ENCODE measurements at regions not wholly inside any gene's neighbourhood (a gene's known extent, or its start where the extent isn't known, plus 50 kb on each side); places are given as distances from the start of the nearest gene placed in this dataset.

DNA sequence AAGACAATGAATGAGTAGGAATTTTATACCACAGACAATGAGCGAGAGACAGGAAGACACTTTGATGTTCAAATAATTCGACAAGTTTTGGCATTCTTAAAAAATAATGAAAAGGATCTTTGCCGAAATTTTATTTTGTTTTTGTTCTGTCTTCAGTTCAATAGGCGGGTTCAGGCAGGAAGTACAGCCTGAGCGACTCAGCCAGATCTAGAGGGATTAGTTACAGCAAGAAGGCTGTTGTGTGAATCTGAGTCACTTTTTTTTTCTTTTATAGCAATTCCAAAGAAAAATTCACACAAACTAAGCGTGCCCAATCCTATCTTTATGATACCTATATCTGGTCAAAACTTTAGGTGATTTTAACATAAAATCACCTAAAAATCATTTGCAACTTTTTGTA is 505.4 kb upstream of the FAM241A start:
- TF ChIP-seq, protein P1, sequence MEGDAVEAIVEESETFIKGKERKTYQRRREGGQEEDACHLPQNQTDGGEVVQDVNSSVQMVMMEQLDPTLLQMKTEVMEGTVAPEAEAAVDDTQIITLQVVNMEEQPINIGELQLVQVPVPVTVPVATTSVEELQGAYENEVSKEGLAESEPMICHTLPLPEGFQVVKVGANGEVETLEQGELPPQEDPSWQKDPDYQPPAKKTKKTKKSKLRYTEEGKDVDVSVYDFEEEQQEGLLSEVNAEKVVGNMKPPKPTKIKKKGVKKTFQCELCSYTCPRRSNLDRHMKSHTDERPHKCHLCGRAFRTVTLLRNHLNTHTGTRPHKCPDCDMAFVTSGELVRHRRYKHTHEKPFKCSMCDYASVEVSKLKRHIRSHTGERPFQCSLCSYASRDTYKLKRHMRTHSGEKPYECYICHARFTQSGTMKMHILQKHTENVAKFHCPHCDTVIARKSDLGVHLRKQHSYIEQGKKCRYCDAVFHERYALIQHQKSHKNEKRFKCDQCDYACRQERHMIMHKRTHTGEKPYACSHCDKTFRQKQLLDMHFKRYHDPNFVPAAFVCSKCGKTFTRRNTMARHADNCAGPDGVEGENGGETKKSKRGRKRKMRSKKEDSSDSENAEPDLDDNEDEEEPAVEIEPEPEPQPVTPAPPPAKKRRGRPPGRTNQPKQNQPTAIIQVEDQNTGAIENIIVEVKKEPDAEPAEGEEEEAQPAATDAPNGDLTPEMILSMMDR (conservative IDR thresholded peaks at IDR 0.05; ENCODE audit: control insufficient read depth, insufficient read depth, low read depth, low read length): no peak

DNA sequence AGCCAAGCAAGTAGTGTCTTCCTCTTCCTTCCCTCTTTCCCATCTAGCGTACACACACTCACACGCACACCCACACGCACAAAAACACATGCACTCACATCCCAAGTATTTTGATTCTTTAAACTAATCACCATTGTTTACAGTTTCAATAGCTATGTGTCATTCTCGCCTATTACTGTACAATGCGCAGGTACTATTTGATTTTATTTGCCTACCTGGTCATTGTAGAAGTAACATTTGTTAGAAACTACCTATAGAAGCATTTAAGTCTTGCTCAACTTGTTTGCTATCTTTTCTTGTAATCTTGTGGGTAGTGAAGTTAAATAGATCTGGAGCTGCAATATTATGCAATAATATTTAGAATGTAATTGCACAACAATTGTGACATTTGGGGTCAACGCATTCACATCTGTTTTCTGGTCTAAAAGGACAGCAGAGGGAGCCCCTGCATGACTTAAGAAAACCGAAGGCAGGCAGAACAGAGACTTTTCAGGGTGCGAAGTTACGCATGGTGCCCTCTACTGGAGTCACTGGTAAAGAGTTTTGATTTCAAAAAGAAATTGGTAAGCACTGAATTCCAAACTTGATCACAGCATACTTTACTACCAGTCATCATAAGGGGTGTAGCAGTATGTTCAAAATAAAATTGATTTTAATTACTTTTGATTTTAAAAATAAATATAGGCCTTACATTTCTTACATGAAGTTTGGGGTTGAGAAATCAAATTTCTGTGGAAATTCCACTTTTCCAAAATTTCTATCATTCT is 503.3 kb upstream of the FAM241A start:
- TF ChIP-seq, protein P1 (conservative IDR thresholded peaks at IDR 0.05; ENCODE audit: control insufficient read depth, insufficient read depth, low read depth, low read length): peak; percentile 99
- DNase-seq (ENCODE audit: low read depth): peak; percentile 95
- H3K4me3 ChIP-seq (ENCODE audit: control insufficient read depth, low read depth, low read length): no peak overlapping the region

More for the DNA sequence above, 505.4 kb upstream of the FAM241A start:
- peak; percentile 61 for DNase-seq (ENCODE audit: low read depth)
- H3K4me3 ChIP-seq (ENCODE audit: control insufficient read depth, low read depth, low read length): no peak overlapping the region

DNA sequence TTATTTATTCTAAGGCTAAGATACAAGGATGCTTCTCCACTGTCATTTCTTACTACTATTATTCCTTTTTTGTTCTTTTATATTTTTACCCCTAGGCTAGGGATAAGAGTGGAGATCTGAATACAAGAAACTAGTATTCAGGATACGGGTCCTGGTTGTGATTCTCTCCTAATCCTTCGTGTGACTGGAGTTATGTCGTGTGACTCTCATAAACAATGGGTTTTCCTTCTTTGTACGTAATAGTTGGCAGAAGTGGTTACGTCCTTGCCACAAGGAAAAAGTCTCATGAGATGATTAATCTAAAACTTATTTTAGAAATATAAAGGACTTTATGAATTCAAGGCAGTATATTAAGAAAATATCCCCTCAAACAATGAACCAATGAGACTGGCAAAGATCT is 497.2 kb upstream of the FAM241A start:
- TF ChIP-seq, protein P1 (conservative IDR thresholded peaks at IDR 0.05; ENCODE audit: control insufficient read depth, insufficient read depth, low read depth, low read length): no peak
- H3K4me3 ChIP-seq (ENCODE audit: control insufficient read depth, low read depth, low read length): no peak overlapping the region
- DNase-seq (ENCODE audit: low read depth): no peak

DNA sequence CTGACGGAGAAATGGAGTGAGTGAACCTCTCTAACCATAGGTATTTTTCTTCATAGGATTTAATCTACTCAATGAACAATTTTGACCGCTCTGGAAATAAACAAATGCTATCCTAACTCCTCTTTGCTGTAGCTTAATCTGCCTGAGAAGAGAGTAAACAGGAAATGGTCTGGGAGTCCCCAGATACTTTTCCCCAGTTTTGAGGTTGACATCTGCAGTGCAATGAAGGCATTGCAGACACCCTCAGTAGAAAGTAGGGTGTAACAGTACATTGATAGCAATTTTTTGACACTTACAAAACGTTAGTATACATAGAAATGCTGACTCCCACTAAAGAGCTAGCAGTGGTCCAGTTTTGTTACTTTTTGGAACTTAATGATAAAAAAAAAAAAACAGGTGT is 495.9 kb upstream of the FAM241A start:
- H3K4me3 ChIP-seq (ENCODE audit: control insufficient read depth, low read depth, low read length): no peak overlapping the region
- TF ChIP-seq, protein P1 (conservative IDR thresholded peaks at IDR 0.05; ENCODE audit: control insufficient read depth, insufficient read depth, low read depth, low read length): no peak
- no peak for DNase-seq (ENCODE audit: low read depth)

DNA sequence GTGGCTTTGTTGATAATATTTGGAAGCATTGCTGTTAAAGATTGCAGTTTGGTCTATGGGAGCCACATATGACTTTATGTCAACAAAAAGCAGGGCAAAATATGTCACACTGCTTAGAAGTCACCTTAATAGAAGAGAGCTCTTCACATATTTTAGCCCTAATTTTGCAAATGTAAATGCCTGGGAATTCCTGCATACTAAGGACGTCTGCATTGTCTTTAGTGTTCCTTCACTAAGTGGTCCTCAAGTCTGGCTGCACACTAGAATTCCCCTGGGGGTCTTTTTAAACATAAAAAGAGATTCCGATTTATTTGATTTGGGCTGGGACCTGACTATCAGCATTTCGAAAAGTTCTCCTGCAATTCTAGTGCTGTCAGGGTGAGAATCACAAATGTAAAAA is 495.1 kb upstream of the FAM241A start:
- no peak for DNase-seq (ENCODE audit: low read depth)
- no peak overlapping the region for H3K4me3 ChIP-seq (ENCODE audit: control insufficient read depth, low read depth, low read length)
- TF ChIP-seq, protein P1 (conservative IDR thresholded peaks at IDR 0.05; ENCODE audit: control insufficient read depth, insufficient read depth, low read depth, low read length): no peak

DNA sequence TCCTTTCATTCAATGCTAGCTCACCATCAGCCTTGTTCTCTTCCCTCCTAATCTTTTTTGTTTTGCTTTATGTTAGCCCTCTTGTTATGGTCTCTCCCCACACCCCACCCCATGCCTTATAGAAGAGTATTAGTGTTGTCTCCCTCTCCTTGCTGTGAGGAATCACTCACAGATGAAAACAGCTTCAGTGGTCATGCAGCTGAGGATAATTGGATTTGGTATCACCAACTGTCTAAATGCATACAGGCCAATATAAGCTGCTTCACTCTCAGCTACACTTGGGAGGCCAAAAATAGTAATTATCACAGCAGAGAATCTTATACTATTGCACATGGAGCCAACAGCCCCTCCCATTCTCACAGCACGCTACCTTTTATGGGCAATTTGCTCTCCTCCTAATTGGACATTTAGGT is 494.6 kb upstream of the FAM241A start:
- no peak overlapping the region for H3K4me3 ChIP-seq (ENCODE audit: control insufficient read depth, low read depth, low read length)

More for the DNA sequence above, 494.6 kb upstream of the FAM241A start:
- no peak for DNase-seq (ENCODE audit: low read depth)
- TF ChIP-seq, protein P1 (conservative IDR thresholded peaks at IDR 0.05; ENCODE audit: control insufficient read depth, insufficient read depth, low read depth, low read length): no peak

Measured in fibroblast of mammary gland (primary cell).